GM21717 (cell line): ENCODE measurements at regions not wholly inside any gene's neighbourhood (a gene's known extent, or its start where the extent isn't known, plus 50 kb on each side); places are given as distances from the start of the nearest gene placed in this dataset.

Experiments used
- ATAC-seq: cut with Tn5 transposase; IDR thresholded peaks from one replicate; pipeline ENCODE4 v1.9.1; 2021; ENCODE audit warnings: mild to moderate bottlenecking, moderate library complexity; ENCODE audit not compliant: unreplicated experiment

- ATAC-seq = no peak
Observed at GRCh38 chr10:131658476-131659110, 242.2 kb upstream of the PPP2R2D start.

DNA sequence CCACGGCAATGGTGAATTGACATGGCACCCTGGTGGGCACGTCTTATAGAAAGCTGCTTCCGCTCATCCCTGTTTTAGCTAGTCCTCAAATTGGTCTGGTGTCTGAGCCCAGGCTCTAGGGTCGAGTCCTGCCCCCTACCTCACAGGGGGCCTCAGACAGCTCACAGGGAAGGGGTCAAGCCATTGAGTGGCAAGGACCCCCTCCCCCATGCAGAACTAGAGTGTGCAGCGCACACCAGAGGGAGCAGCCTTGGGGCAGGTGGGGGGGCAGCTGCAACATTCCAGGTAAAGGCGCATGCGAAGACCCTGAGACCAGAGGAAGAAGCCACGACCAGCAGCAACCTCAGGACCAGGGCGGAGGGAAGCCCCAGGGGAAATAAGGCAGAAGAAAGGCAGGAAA is 240.4 kb upstream of the PPP2R2D start:
- ATAC-seq = no peak

DNA sequence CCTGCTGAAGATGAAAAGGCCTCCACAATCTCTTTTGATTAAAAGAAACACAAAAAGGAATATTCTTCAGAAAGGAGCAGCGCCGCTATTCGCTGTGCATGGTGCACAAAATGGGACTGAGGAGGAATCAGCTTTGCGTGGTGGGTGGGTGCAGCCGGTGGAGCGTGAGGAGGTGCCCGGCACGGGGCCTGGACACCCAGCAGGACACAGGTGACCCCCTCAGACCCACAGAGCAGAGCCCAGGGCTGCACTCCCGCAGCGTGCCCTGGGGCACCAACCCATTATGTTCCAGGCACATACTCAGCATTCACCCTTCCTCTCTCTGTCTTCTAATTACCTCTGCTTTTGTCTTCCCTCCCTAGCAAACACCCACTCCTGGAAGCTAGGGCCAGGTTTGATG is 238.0 kb upstream of the PPP2R2D start:
- ATAC-seq = no peak

- ATAC-seq = no peak
Observed at GRCh38 chr10:131663351-131663750, 237.5 kb upstream of the PPP2R2D start.

DNA sequence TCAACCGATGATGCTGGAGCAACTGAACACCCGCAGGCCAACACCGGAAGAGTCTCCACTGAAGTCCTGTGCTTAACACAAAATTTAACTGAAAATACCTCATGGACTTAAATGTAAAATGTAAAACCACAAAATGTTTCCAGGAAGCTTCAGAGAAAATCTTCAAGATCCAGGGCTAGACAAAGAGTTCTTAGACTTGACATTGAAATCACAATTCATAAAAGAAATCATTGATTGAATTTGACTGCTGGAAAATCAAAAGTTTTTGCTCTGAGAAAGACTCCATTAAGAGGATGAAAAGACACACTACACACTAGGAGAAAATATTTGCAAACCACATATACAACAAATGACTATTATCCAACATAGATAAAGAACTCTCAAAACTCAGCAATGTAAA is 234.7 kb upstream of the PPP2R2D start:
- no peak for ATAC-seq

DNA sequence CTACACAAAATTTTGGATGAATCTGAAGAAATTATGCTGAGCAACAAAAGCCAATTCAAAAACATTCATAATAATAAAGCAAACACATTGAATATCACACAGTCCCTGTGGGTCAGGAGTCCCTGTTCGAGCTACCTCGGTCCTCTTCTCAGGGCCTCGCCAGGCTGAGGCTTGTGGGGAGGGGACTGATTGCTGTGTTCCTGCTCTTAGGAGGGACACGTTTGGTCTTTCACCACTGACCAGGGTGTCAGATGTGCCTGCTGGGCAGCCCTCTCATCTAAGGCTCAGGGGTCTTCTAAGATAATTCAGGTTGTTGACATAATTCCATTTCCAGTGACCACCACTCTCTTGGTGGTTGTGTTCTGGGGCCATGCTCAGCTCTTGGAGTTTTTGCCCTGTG is 233.8 kb upstream of the PPP2R2D start:
- no peak for ATAC-seq

DNA sequence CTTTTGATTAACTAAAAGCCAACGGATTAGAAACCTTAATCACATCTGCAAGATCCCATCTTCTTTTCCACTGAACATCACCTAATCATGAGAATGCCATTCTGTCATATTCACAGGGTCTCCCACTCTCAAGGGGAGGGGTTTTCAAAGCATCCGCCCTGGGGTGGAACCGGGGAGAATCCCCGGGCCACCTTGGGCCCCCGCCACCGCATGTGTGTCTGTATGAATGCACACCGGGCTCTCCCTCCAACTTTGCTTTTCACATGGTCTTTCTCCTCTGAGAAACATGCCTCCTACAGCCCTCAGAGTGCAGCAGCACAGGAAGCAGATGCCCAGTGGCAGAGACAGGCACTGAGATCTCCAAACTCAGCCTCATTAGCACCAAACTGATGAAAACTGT is 233.2 kb upstream of the PPP2R2D start:
- no peak for ATAC-seq

DNA sequence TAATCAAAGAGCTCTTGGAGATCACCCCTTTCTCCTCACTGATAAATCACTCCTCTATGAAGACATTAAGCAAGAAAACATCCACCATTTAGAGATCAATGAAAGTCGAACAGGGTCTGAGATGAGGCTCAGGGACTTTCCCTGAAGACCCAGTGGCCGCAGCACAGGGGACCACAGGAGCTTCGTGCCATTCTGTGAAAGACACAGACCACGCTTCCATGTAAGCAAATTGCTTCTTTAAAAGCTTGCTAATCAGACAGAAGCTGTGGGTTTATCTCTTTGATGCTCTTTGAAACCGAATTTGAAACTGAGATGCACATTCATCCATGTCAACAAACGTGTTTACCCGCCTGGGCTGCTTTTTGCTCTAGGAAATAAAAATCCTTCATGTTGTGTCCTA is 231.9 kb upstream of the PPP2R2D start:
- no peak for ATAC-seq

DNA sequence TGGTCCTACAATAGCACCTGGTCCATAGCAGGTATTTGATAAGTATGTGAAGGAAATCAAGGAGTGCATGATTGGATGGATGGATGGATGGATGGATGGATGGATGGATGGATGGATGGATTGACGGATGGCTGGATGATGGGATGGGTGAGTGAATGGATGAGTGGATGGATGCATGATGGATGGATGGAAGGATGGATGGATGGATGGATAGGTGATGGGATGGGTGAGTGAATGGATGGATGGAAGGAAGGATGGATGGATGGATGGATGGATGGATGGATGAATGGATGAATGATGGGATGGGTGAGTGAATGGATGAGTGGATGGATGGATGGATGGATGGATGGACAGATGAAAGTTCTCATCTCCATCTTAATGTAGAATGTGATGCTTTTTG is 231.0 kb upstream of the PPP2R2D start:
- no peak for ATAC-seq

- ATAC-seq = no peak
Observed at GRCh38 chr10:131670341-131670740, 230.5 kb upstream of the PPP2R2D start.

DNA sequence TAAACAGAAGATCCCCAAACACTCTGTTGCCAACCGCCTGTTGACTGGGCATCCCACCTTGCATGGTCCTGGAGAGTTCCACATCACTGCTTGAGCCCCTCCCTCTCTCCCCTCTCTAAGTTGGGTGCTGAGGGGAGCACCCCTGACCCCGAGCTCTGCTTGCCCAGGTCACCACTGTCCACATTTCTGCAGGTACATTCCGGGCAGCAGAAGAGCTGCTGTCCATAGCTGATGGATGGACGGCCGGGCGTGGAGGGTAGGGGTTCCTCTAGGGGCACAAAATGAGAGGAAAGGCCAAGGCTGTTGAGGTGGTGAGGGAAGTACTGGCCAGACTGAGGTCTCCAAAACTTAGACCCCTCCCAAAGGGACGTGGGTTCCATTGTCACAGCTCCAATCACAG is 227.4 kb upstream of the PPP2R2D start:
- ATAC-seq = no peak

- ATAC-seq = no peak
Observed at GRCh38 chr10:131674130-131674529, 226.7 kb upstream of the PPP2R2D start.

DNA sequence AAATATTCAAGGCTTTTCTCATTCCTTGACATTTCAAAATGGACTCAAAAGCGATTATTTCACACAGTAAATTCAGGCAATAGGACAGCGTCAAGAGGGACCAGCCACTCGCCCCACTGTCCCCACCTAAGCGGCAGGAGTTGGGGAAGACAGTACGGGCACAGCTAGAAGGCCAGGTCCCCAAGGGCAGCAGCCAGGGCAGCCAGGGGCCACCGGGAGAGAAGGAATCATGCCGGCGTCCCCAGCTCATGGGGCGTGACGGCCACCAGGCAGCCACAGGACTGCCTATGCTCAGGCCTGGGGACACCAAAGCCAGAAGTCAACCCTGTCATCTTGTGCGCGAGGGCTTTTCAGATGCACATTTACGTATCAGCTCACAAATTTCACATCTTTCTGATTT is 225.7 kb upstream of the PPP2R2D start:
- ATAC-seq = no peak

- ATAC-seq = no peak
Observed at GRCh38 chr10:131676046-131676799, 224.6 kb upstream of the PPP2R2D start.

GRCh38 chr10:131676800-131677421 is 223.9 kb upstream of the PPP2R2D start:
- no peak for ATAC-seq

- no peak for ATAC-seq
Observed at GRCh38 chr10:131677671-131678070, 223.1 kb upstream of the PPP2R2D start.

GRCh38 chr10:131678171-131678570 is 222.6 kb upstream of the PPP2R2D start:
- ATAC-seq = no peak

DNA sequence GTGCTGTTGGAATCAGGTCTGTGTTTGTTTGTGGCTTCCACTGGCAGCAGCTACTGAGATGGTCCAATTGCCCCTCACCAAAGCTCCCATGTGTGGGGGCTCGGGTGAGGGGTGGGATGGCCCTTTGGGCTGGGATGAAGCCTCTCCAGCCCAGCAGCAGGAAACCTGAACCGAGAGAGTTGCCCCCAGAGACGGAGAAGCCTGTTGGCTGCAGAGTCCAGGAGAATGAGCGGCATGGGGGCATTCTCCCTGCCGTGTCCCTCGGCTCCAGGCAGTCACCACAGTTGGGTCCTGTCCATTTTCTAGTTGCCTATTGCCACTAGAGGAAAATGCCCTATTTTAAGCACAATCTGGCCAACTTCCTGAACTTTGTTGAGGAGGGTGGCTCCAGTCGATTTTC is 222.2 kb upstream of the PPP2R2D start:
- no peak for ATAC-seq

DNA sequence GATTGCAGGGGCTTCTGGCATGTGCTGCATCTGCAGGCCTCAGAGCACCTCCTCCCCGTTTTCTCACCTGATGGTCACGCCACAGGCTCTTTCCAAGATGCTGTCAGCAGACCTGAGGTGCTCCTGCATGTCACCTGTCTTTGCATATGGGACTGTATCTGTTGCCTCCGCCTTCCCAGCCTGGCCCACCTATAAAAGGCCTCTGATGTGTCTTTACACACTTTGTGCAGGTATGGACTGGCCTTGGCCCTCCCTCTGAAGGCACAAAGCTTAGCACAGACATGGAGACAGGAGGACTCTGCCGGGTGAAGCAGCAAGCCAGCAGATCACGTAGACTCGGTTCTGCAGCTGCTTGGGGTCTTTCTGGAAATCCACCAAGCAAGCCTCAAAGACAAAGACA is 220.9 kb upstream of the PPP2R2D start:
- ATAC-seq = no peak

DNA sequence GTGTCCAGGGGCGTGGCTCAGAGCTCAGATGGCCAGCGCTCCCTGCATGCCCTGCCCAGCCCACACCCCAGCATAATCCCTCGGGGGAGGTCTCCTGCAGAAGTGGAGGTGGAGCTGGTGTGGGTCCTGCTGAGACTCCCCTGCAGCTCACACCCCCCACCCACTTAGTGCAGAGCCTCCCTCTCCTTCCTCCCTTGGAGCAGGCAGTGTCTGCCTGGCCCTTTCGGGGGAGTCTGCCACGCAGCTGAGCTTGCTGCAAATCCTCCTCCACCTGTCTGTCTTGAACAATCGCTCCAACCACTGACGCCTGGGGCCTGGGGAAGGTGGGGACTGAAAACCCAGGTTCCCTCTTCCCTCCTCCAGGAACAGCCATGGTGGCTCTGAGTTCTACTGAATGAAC is 219.7 kb upstream of the PPP2R2D start:
- no peak for ATAC-seq

DNA sequence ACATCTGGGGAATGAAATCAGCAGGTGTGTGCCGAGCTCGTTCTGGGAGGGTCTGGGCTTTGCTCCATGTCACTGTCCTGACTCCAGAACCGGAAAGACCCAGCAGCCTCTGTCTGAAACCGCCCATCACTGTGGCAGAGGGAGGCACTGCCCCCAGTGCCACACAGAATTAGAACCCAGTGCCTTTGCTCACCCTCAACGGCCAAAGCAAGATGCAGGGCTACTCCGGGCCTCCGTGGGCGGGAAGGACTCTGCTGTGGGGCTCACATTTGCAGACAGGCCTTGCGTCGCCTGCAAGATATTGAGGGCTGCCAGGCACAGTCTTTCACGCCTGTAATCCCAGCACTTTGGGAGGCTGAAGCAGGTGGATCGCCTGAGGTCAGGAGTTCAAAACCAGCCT is 219.2 kb upstream of the PPP2R2D start:
- ATAC-seq = no peak

- no peak for ATAC-seq
Observed at GRCh38 chr10:131682271-131682962, 218.4 kb upstream of the PPP2R2D start.
